Psoas muscle (tissue), 7 donors: ENCODE measurements at regions not wholly inside any gene's neighbourhood (a gene's known extent, or its start where the extent isn't known, plus 50 kb on each side); places are given as distances from the start of the nearest gene placed in this dataset.

Source experiments
- ATAC-seq, 4 donors: fragments of 200-7000 bp; cut with Tn5 transposase; one replicate each; pipeline ENCODE4 v1.9.1; 2020; ENCODE audit warnings: moderate library complexity in 3 of 4, mild to moderate bottlenecking in 2 of 4
- DNase-seq, 2 donors: peaks; one replicate each; pipeline ENCODE4 v3.0.0-alpha.2; 2020
- H3K27ac ChIP-seq: fragments of 200-600 bp; one replicate; pipeline ENCODE4 v1.8.0; 2022
- H3K27me3 ChIP-seq, 3 donors: fragments of 200-600 bp in 1 of 3; one replicate each; pipeline versions ENCODE4 v1.6.1 to v1.8.0; 2013 to 2022; ENCODE audit warnings: low read length in 2 of 3, mild to moderate bottlenecking in 2 of 3, moderate library complexity in 1 of 3; ENCODE audit not compliant: insufficient read depth in 3 of 3
- H3K36me3 ChIP-seq, 2 donors: fragments of 200-600 bp in 1 of 2; one replicate each; pipeline versions ENCODE4 v1.6.1 to v1.8.0; 2013 to 2022; ENCODE audit warnings: low read depth in 1 of 2, mild to moderate bottlenecking in 1 of 2, moderate library complexity in 1 of 2; ENCODE audit not compliant: insufficient read depth in 1 of 2
- H3K4me1 ChIP-seq: fragments of 200-600 bp; one replicate; pipeline ENCODE4 v1.8.0; 2022
- H3K4me3 ChIP-seq: fragments of 200-600 bp; one replicate; pipeline ENCODE4 v1.8.0; 2022; ENCODE audit warnings: mild to moderate bottlenecking
- H3K9me3 ChIP-seq: fragments of 200-600 bp; one replicate; pipeline ENCODE4 v1.8.0; 2022
- CTCF ChIP-seq: fragments of 200-600 bp; IDR thresholded peaks from one replicate; pipeline ENCODE4 v1.8.0; 2022; ENCODE audit warnings: antibody characterized with exemption
- WGBS, 3 donors: extraction: QIAGEN DNeasy Blood & Tissue Kit; methylation state at CpG; one replicate each; pipeline versions ENCODE4 v1.1.6 to v1.1.7; 2013; 5-methylcytosine and 5-hydroxymethylcytosine counted together
- intact Hi-C, 2 donors: fragments of 100-400 bp; cut with DNase I; formaldehyde crosslinking; loops; one replicate each; pipeline versions ENCODE4 v1.11.0 to v1.14.2; 2022
- donor health status: healthy with polysubstance abuse.
- donor health status: DM: no; HTN: no; CAD: no; lungs with moderate emphysema.
- donor health status: Bipolar disorder and iron deficiency.
- donor health status: healthy.
- donor health status: DM: yes; HTN: yes; CAD: no.
- donor health status: DM: no; HTN: no; CAD: no.
- donor health status: DM: yes; HTN: yes; CAD: no.

GRCh38 chr2:88320076-88320773, 132.3 kb downstream of the FOXI3 start:
- intact Hi-C loops = no loop called here
- no peak for ATAC-seq

GRCh38 chr2:88318956-88319330, 133.6 kb downstream of the FOXI3 start:
- WGBS, 3 donors = 75 to 81% (median 78%) methylated on average over 5 of the region's 5 CpGs
- Histone ChIP-seq H3K4me3 (no peak overlapping the region), H3K36me3 (no peaks in the 10 kb centered on the region), H3K27me3 (peaks cover 0 to 1% (median 0%) of the 10 kb centered on the region in 3 donors), H3K9me3 (no peaks in the 10 kb centered on the region), H3K27ac (no peak overlapping the region), H3K4me1 (no peaks in the 10 kb centered on the region)
- ATAC-seq (no peak), DNase-seq (no peak)
- no peak for TF ChIP-seq CTCF
- intact Hi-C loops = no loop called here

More at GRCh38 chr2:88320076-88320773, 132.3 kb downstream of the FOXI3 start:
- Histone ChIP-seq H3K27ac (no peak overlapping the region), H3K4me1 (no peaks in the 10 kb centered on the region), H3K27me3 (peaks cover 0 to 1% (median 0%) of the 10 kb centered on the region in 3 donors), H3K36me3 (no peaks in the 10 kb centered on the region), H3K4me3 (no peak overlapping the region), H3K9me3 (no peaks in the 10 kb centered on the region)
- no peak for TF ChIP-seq CTCF
- no peak for DNase-seq
- WGBS, 3 donors = 53 to 64% (median 58%) methylated on average over 2 of the region's 2 CpGs

- Histone ChIP-seq H3K4me3 (no peak overlapping the region), H3K9me3 (no peaks in the 10 kb centered on the region), H3K36me3 (no peaks in the 10 kb centered on the region), H3K4me1 (no peaks in the 10 kb centered on the region), H3K27ac (no peak overlapping the region), H3K27me3 (peaks cover 0 to 1% (median 0%) of the 10 kb centered on the region in 3 donors)
- 79 to 82% (median 82%) methylated on average over 5 of the region's 5 CpGs for WGBS, 3 donors
- intact Hi-C loops = no loop called here
- DNase-seq = no peak
- TF ChIP-seq CTCF = no peak
- no peak for ATAC-seq
These were observed 134.2 kb downstream of the FOXI3 start for GRCh38 chr2:88318071-88318955.

- TF ChIP-seq CTCF = no peak
- Histone ChIP-seq H3K4me1 (no peaks in the 10 kb centered on the region), H3K4me3 (no peak overlapping the region), H3K27ac (no peak overlapping the region), H3K9me3 (peaks cover 13% of the 10 kb centered on the region), H3K36me3 (no peaks in the 10 kb centered on the region), H3K27me3 (no peaks in the 10 kb centered on the region)
- WGBS, 3 donors = 68 to 93% (median 90%) methylated on average over 1 of the region's 1 CpG
- intact Hi-C loops = no loop called here
- DNase-seq = no peak
- no peak for ATAC-seq
These were observed 140.6 kb downstream of the THNSL2 start for GRCh38 chr2:88310787-88311186.
